ENCODE measurements at regions not wholly inside any gene's neighbourhood (a gene's known extent, or its start where the extent isn't known, plus 50 kb on each side); places are given as distances from the start of the nearest gene placed in this dataset.
"Not testable (repeated sequence)": the region's sequence is repeated elsewhere in the genome, so short reads cannot be mapped to it uniquely, and the experiment has no call there.

DNA sequence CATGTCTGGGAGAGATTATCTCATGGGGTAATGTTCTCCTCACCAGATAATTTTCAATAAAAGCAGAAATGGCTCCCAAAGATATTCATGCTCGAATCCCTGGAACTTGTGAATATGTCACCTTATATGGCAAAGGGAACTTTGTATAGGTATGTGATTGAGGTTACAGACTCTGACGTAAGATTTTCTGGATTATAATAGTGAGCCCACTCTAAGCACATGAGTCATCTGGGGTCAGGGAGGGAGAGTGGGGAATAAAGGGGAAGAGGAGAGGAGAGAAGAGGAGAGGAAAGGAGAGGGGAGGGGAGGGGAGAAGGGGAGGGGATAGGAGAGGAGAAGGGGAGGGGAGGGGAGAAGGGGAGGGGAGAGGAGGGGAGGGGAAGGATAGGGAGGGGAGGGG lies 1193.9 kb downstream of the PLA2G4A start:
- Histone ChIP-seq H3K9me3 (ENCODE audit: insufficient read depth, low read length) (no peaks in the 10 kb centered on the region), H3K36me3 (replicated peaks; ENCODE audit: low read depth, low read length) (no peaks in the 10 kb centered on the region), H3K4me3 (ENCODE audit: low read length) (no peak overlapping the region)

DNA sequence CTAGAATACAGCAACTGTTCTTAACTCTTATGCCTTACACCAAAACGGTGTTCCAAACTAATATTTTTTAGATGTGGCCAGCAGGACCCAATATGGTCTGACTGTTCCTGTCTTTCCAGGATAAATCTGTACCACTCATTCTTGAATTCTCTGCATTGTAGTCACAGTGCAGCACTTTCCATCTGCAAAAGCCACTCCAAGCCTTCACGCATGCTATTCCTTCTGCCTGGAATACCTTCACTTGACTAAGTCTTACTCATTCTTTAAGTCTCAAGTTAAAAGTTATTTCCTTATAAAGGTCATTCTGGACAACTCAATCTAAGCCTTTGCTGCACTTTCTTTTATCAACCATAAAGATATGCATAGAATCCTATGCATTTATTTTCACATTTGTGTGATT lies 1194.5 kb downstream of the PLA2G4A start:
- TF ChIP-seq, protein P1, sequence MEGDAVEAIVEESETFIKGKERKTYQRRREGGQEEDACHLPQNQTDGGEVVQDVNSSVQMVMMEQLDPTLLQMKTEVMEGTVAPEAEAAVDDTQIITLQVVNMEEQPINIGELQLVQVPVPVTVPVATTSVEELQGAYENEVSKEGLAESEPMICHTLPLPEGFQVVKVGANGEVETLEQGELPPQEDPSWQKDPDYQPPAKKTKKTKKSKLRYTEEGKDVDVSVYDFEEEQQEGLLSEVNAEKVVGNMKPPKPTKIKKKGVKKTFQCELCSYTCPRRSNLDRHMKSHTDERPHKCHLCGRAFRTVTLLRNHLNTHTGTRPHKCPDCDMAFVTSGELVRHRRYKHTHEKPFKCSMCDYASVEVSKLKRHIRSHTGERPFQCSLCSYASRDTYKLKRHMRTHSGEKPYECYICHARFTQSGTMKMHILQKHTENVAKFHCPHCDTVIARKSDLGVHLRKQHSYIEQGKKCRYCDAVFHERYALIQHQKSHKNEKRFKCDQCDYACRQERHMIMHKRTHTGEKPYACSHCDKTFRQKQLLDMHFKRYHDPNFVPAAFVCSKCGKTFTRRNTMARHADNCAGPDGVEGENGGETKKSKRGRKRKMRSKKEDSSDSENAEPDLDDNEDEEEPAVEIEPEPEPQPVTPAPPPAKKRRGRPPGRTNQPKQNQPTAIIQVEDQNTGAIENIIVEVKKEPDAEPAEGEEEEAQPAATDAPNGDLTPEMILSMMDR (IDR thresholded peaks at IDR 0.05; ENCODE audit: low read depth, low read length) = no peak
- TF ChIP-seq EZH2phosphoT487 (IDR thresholded peaks at IDR 0.05; ENCODE audit: low read depth) = no peak
- peaks cover 9% of the 10 kb centered on the region for H3K4me1 ChIP-seq (ENCODE audit: low read length)
- H3K9me3 ChIP-seq (ENCODE audit: insufficient read depth, low read length) = no peaks in the 10 kb centered on the region
- no peaks in the 10 kb centered on the region for H4K20me1 ChIP-seq (ENCODE audit: insufficient read depth, low read length)
- H2AFZ ChIP-seq (ENCODE audit: low read depth, low read length) = no peak overlapping the region
- H3K79me2 ChIP-seq (ENCODE audit: low read length) = no peaks in the 10 kb centered on the region
- H3K4me3 ChIP-seq (ENCODE audit: low read length) = no peak overlapping the region
- H3K9ac ChIP-seq (ENCODE audit: low read length) = no peak overlapping the region
- H3K27ac ChIP-seq (ENCODE audit: low read length) = no peak overlapping the region
- H3K27me3 ChIP-seq (ENCODE audit: low read depth, low read length) = no peaks in the 10 kb centered on the region
- no peaks in the 10 kb centered on the region for H3K36me3 ChIP-seq (replicated peaks; ENCODE audit: low read depth, low read length)
- H3K4me2 ChIP-seq (ENCODE audit: low read length) = no peak overlapping the region

More for the DNA sequence above, 1193.9 kb downstream of the PLA2G4A start:
- H2AFZ ChIP-seq (ENCODE audit: low read depth, low read length) = no peak overlapping the region
- TF ChIP-seq EZH2phosphoT487 (IDR thresholded peaks at IDR 0.05; ENCODE audit: low read depth) = no peak
- TF ChIP-seq, protein P1 (IDR thresholded peaks at IDR 0.05; ENCODE audit: low read depth, low read length) = no peak
- no peak overlapping the region for H3K9ac ChIP-seq (ENCODE audit: low read length)
- H4K20me1 ChIP-seq (ENCODE audit: insufficient read depth, low read length) = no peaks in the 10 kb centered on the region
- H3K79me2 ChIP-seq (ENCODE audit: low read length) = no peaks in the 10 kb centered on the region
- no peaks in the 10 kb centered on the region for H3K27me3 ChIP-seq (ENCODE audit: low read depth, low read length)
- no peak overlapping the region for H3K4me2 ChIP-seq (ENCODE audit: low read length)
- H3K27ac ChIP-seq (ENCODE audit: low read length) = no peak overlapping the region
- peaks cover 10% of the 10 kb centered on the region for H3K4me1 ChIP-seq (ENCODE audit: low read length)

DNA sequence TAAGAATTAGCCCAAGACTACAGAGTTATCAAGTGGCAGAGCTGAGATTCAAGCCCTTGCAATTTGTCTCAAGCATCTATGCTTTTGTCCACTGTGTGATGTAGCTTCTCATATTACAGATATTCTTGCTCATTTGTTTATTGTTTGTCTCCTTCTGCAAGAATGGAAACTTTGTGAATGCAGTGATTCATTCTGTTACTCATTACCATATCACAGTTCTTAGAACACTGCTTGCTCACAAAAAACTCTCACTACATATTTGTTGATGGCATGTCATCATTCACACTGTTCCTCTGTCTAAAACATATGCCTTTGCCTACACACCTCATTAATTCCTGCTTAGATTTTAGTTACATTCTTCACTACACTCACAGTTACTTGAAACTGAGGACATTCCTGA lies 1198.9 kb downstream of the PLA2G4A start:
- Histone ChIP-seq H3K27me3 (ENCODE audit: low read depth, low read length) (no peaks in the 10 kb centered on the region), H3K9ac (ENCODE audit: low read length) (no peak overlapping the region), H4K20me1 (ENCODE audit: insufficient read depth, low read length) (no peaks in the 10 kb centered on the region), H3K36me3 (replicated peaks; ENCODE audit: low read depth, low read length) (no peaks in the 10 kb centered on the region), H3K27ac (ENCODE audit: low read length) (no peak overlapping the region), H3K4me3 (ENCODE audit: low read length) (no peak overlapping the region), H2AFZ (ENCODE audit: low read depth, low read length) (no peak overlapping the region), H3K9me3 (ENCODE audit: insufficient read depth, low read length) (no peaks in the 10 kb centered on the region), H3K79me2 (ENCODE audit: low read length) (no peaks in the 10 kb centered on the region), H3K4me1 (ENCODE audit: low read length) (peaks cover 9% of the 10 kb centered on the region), H3K4me2 (ENCODE audit: low read length) (no peak overlapping the region)
- TF ChIP-seq, protein P1 (IDR thresholded peaks at IDR 0.05; ENCODE audit: low read depth, low read length) = no peak
- no peak for TF ChIP-seq EZH2phosphoT487 (IDR thresholded peaks at IDR 0.05; ENCODE audit: low read depth)

DNA sequence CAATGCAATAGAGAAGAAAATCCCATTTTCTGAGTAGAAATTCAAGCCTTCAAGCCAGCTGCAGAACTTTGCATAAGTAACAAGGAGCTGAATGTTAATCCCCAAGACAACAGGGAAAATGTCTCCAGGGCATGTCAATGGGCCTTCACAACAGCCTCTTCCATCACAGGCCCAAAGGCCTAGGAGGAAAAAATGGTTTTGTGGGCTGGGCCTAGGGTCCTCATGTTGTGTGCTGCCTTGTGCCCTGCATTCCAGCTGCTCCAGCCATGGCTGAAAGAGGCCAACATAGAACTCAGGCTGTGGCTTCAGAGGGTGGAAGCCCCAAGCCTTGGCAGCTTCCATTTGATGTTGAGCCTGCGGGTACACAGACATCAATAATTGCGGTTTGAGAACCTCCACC lies 1208.8 kb downstream of the PLA2G4A start:
- H3K9ac ChIP-seq (ENCODE audit: low read length); H3K4me3 ChIP-seq (ENCODE audit: low read length); H3K27me3 ChIP-seq (ENCODE audit: low read depth, low read length); H3K27ac ChIP-seq (ENCODE audit: low read length); H3K79me2 ChIP-seq (ENCODE audit: low read length); H4K20me1 ChIP-seq (ENCODE audit: insufficient read depth, low read length); H3K4me1 ChIP-seq (ENCODE audit: low read length); H2AFZ ChIP-seq (ENCODE audit: low read depth, low read length); H3K36me3 ChIP-seq (replicated peaks; ENCODE audit: low read depth, low read length); H3K9me3 ChIP-seq (ENCODE audit: insufficient read depth, low read length); H3K4me2 ChIP-seq (ENCODE audit: low read length): not testable (repeated sequence)

All from OCI-LY3 (cell line).